ENCODE measurements at regions not wholly inside any gene's neighbourhood (a gene's known extent, or its start where the extent isn't known, plus 50 kb on each side); places are given as distances from the start of the nearest gene placed in this dataset.

DNA sequence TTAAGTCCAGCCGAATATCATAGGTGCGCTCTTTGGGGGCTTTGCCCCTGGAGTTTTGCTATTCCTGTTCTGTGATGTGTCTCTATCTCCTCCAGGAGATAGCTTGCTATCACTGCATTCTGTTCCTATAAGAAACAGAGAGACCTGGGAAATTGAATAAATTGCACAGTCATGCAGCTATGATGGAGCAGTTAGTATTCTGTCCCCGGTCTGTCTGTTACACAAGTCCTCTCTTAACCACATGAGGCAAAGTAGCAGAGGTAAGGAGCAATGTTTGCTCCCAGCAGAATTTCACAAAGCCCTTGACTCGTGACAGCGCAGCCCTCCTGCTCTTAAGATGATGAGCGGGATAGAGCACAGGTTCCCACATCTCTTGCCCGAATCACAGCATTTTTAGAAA is 63.9 kb upstream of the GRHL3 start:
- TF ChIP-seq ESRRG (CRISPR knock-in tag; IDR thresholded peaks at IDR 0.05) (no peak), ARNTL (CRISPR knock-in tag; IDR thresholded peaks at IDR 0.05; ENCODE audit: borderline replicate concordance, low read depth) (no peak), ZFP3 (CRISPR knock-in tag; IDR thresholded peaks at IDR 0.05) (no peak), RARB (CRISPR knock-in tag; IDR thresholded peaks at IDR 0.05) (no peak)
- TF ChIP-seq, protein P1, sequence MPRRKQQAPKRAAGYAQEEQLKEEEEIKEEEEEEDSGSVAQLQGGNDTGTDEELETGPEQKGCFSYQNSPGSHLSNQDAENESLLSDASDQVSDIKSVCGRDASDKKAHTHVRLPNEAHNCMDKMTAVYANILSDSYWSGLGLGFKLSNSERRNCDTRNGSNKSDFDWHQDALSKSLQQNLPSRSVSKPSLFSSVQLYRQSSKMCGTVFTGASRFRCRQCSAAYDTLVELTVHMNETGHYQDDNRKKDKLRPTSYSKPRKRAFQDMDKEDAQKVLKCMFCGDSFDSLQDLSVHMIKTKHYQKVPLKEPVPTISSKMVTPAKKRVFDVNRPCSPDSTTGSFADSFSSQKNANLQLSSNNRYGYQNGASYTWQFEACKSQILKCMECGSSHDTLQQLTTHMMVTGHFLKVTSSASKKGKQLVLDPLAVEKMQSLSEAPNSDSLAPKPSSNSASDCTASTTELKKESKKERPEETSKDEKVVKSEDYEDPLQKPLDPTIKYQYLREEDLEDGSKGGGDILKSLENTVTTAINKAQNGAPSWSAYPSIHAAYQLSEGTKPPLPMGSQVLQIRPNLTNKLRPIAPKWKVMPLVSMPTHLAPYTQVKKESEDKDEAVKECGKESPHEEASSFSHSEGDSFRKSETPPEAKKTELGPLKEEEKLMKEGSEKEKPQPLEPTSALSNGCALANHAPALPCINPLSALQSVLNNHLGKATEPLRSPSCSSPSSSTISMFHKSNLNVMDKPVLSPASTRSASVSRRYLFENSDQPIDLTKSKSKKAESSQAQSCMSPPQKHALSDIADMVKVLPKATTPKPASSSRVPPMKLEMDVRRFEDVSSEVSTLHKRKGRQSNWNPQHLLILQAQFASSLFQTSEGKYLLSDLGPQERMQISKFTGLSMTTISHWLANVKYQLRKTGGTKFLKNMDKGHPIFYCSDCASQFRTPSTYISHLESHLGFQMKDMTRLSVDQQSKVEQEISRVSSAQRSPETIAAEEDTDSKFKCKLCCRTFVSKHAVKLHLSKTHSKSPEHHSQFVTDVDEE (CRISPR knock-in tag; IDR thresholded peaks at IDR 0.05), result no peak
- TF ChIP-seq, protein P2, sequence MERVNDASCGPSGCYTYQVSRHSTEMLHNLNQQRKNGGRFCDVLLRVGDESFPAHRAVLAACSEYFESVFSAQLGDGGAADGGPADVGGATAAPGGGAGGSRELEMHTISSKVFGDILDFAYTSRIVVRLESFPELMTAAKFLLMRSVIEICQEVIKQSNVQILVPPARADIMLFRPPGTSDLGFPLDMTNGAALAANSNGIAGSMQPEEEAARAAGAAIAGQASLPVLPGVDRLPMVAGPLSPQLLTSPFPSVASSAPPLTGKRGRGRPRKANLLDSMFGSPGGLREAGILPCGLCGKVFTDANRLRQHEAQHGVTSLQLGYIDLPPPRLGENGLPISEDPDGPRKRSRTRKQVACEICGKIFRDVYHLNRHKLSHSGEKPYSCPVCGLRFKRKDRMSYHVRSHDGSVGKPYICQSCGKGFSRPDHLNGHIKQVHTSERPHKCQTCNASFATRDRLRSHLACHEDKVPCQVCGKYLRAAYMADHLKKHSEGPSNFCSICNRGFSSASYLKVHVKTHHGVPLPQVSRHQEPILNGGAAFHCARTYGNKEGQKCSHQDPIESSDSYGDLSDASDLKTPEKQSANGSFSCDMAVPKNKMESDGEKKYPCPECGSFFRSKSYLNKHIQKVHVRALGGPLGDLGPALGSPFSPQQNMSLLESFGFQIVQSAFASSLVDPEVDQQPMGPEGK (CRISPR knock-in tag; IDR thresholded peaks at IDR 0.05; ENCODE audit: borderline replicate concordance), result no peak

All from SK-N-SH treated with all-trans-retinoic acid at 6 μM for 48 hours (cell line).